Lung (tissue), 11 donors: ENCODE measurements at regions not wholly inside any gene's neighbourhood (a gene's known extent, or its start where the extent isn't known, plus 50 kb on each side); places are given as distances from the start of the nearest gene placed in this dataset.
A peak's percentile ranks its signal among the peaks of the same experiment; 100 is the strongest.

Experiments used
- ATAC-seq: fragments of 200-7000 bp; cut with Tn5 transposase; one replicate; pipeline ENCODE4 v1.9.1; 2020; ENCODE audit warnings: moderate number of reproducible peaks; ENCODE audit not compliant: insufficient read depth, low FRiP score
- DNase-seq, 3 donors: peaks; one replicate each; pipeline ENCODE4 v3.0.0-alpha.2; 2013 to 2017
- H3K27ac ChIP-seq, 2 donors: one replicate each; pipeline ENCODE4 v1.5.1; 2013; ENCODE audit warnings: mild to moderate bottlenecking in 2 of 2, moderate library complexity in 2 of 2, control low read depth in 1 of 2, inconsistent platforms in 1 of 2, low read depth in 1 of 2, low read length in 1 of 2
- H3K27me3 ChIP-seq, 3 donors: one replicate each; pipeline ENCODE4 v1.5.1; 2013; ENCODE audit warnings: low read length in 2 of 3; ENCODE audit not compliant: control insufficient read depth in 3 of 3, insufficient read depth in 3 of 3
- H3K36me3 ChIP-seq, 4 donors: one replicate each; pipeline ENCODE4 v1.5.1; 2013; ENCODE audit warnings: low read length in 4 of 4, mild to moderate bottlenecking in 1 of 4, moderate library complexity in 1 of 4; ENCODE audit not compliant: control insufficient read depth in 4 of 4, insufficient read depth in 4 of 4
- H3K4me1 ChIP-seq, 5 donors: one replicate each; pipeline ENCODE4 v1.5.1; 2013; ENCODE audit warnings: low read length in 5 of 5, mild to moderate bottlenecking in 2 of 5, moderate library complexity in 1 of 5; ENCODE audit not compliant: control insufficient read depth in 5 of 5, insufficient read depth in 5 of 5
- H3K4me3 ChIP-seq: one replicate; pipeline ENCODE4 v1.5.1; 2013; ENCODE audit warnings: mild to moderate bottlenecking, control low read depth, moderate library complexity
- H3K9ac ChIP-seq, 2 donors: one replicate each; pipeline ENCODE4 v1.5.1; 2013; ENCODE audit warnings: low read length in 2 of 2, control low read depth in 1 of 2; ENCODE audit not compliant: insufficient read depth in 1 of 2
- H3K9me3 ChIP-seq, 4 donors: one replicate each; pipeline ENCODE4 v1.5.1; 2013; ENCODE audit warnings: low read length in 3 of 4, mild to moderate bottlenecking in 1 of 4, moderate library complexity in 1 of 4; ENCODE audit not compliant: control insufficient read depth in 4 of 4, insufficient read depth in 3 of 4
- CTCF ChIP-seq: IDR thresholded peaks from 2 replicates; pipeline ENCODE4 v1.5.1; 2012; ENCODE audit warnings: mild to moderate bottlenecking; ENCODE audit errors: control extremely low read depth, extremely low read depth
- WGBS, 2 donors: extraction: QIAGEN DNeasy Blood & Tissue Kit; methylation state at CpG; one replicate each; pipeline ENCODE4 v1.1.7; 2013; 5-methylcytosine and 5-hydroxymethylcytosine counted together
- donor health status: control.
- donor health status: control.
- donor health status: Bipolar disorder and iron deficiency.
- donor health status: healthy.
- donor health status: DM: yes; HTN: yes; CAD: no.

GRCh38 chr2:54360055-54360792 lies 95.9 kb upstream of the SPTBN1 start:
- H3K27me3 ChIP-seq = no peaks in the 10 kb centered on the region
- DNase-seq = peak; percentile 77 to 94 (median 89)
- no peaks in the 10 kb centered on the region for H3K9me3 ChIP-seq
- peak overlapping the region in 1 of 2 donors; percentile 61 for H3K9ac ChIP-seq
- peak; percentile 71 for ATAC-seq
- H3K4me1 ChIP-seq = peaks cover 0 to 9% (median 2%) of the 10 kb centered on the region in 5 donors
- no peak for TF ChIP-seq CTCF
- WGBS, 2 donors = 28 to 61% methylated on average over 8 of the region's 8 CpGs
- H3K36me3 ChIP-seq = no peaks in the 10 kb centered on the region
- H3K4me3 ChIP-seq = no peak overlapping the region
- peak overlapping the region; percentile 70 to 77 for H3K27ac ChIP-seq

- no peak overlapping the region for H3K9ac ChIP-seq
These were observed 91.7 kb upstream of the SPTBN1 start for GRCh38 chr2:54364409-54364808.

DNA sequence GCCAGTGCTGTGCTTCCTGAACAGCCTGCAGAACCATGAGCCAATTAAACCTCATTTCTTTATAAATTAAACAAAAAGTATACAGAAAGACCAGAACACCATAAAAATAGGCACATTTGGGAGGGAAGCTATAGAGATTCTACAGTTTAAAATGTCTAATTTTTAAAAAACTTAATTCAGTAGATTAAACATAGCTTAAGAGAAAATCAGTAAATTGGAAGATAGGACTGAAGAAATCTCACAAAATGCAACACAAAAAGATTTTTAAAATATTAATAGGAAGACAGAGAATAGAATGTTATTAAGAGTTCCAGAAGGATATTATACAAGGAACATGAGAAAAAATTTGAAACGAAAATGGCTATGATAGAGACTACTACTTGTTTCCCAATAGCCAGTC lies 90.5 kb upstream of the SPTBN1 start:
- DNase-seq (no peak), ATAC-seq (no peak)
- Histone ChIP-seq H3K9me3 (peaks cover 0 to 6% (median 3%) of the 10 kb centered on the region in 4 donors), H3K27ac (no peak overlapping the region), H3K9ac (no peak overlapping the region), H3K4me1 (peaks cover 0 to 4% (median 2%) of the 10 kb centered on the region in 5 donors), H3K27me3 (no peaks in the 10 kb centered on the region), H3K4me3 (no peak overlapping the region), H3K36me3 (no peaks in the 10 kb centered on the region)
- WGBS, 2 donors = 94 to 98% methylated on average over 1 of the region's 1 CpG
- TF ChIP-seq CTCF = no peak

More at GRCh38 chr2:54364409-54364808, 91.7 kb upstream of the SPTBN1 start:
- no peak overlapping the region for H3K27ac ChIP-seq
- peaks cover 0 to 6% (median 3%) of the 10 kb centered on the region in 4 donors for H3K9me3 ChIP-seq
- no peak for TF ChIP-seq CTCF
- DNase-seq (peak in 2 of 3 donors; percentile 59 to 82), ATAC-seq (no peak)
- peaks cover 0 to 9% (median 0%) of the 10 kb centered on the region in 5 donors for H3K4me1 ChIP-seq
- H3K4me3 ChIP-seq = no peak overlapping the region
- no peaks in the 10 kb centered on the region for H3K27me3 ChIP-seq
- WGBS, 2 donors = 90 to 95% methylated on average over 3 of the region's 3 CpGs
- no peaks in the 10 kb centered on the region for H3K36me3 ChIP-seq
